Liver (tissue), 3 donors: ENCODE measurements at regions not wholly inside any gene's neighbourhood (a gene's known extent, or its start where the extent isn't known, plus 50 kb on each side); places are given as distances from the start of the nearest gene placed in this dataset.

ENCODE experiments used
- EGR1 ChIP-seq, 2 donors: IDR thresholded peaks; 2 replicates each; pipeline ENCODE4 v1.6.1; 2016 to 2018; ENCODE audit warnings: antibody characterized with exemption in 2 of 2, low read depth in 2 of 2
- JUND ChIP-seq, 2 donors: IDR thresholded peaks; 2 replicates each; pipeline ENCODE4 v1.6.1; 2016; ENCODE audit warnings: antibody characterized with exemption in 2 of 2
- RAD21 ChIP-seq, 2 donors: IDR thresholded peaks; 2 replicates each; pipeline ENCODE4 v1.6.1; 2016; ENCODE audit warnings: antibody characterized with exemption in 2 of 2, mild to moderate bottlenecking in 2 of 2
- RXRA ChIP-seq, 2 donors: IDR thresholded peaks; 2 replicates each; pipeline ENCODE4 v1.6.1; 2017 to 2018; ENCODE audit warnings: antibody characterized with exemption in 2 of 2, mild to moderate bottlenecking in 1 of 2
- TF ChIP-seq, protein P1 (sequence below): fragments of 150-350 bp; IDR thresholded peaks from 2 replicates; pipeline ENCODE4 v1.5.1; 2017; ENCODE audit warnings: improper control_type of control experiment, low read depth, low read length; ENCODE audit not compliant: missing input control
- donor health status: healthy.
- donor health status: healthy.

GRCh38 chr9:86816868-86817267, 130.4 kb downstream of the GAS1 start:
- TF ChIP-seq JUND (IDR thresholded peaks at IDR 0.05): no peak
- TF ChIP-seq, protein P1, sequence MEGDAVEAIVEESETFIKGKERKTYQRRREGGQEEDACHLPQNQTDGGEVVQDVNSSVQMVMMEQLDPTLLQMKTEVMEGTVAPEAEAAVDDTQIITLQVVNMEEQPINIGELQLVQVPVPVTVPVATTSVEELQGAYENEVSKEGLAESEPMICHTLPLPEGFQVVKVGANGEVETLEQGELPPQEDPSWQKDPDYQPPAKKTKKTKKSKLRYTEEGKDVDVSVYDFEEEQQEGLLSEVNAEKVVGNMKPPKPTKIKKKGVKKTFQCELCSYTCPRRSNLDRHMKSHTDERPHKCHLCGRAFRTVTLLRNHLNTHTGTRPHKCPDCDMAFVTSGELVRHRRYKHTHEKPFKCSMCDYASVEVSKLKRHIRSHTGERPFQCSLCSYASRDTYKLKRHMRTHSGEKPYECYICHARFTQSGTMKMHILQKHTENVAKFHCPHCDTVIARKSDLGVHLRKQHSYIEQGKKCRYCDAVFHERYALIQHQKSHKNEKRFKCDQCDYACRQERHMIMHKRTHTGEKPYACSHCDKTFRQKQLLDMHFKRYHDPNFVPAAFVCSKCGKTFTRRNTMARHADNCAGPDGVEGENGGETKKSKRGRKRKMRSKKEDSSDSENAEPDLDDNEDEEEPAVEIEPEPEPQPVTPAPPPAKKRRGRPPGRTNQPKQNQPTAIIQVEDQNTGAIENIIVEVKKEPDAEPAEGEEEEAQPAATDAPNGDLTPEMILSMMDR: no peak
- TF ChIP-seq EGR1 (IDR thresholded peaks at IDR 0.05; ENCODE audit: low read depth in 2 of 2): no peak
- TF ChIP-seq RAD21 (IDR thresholded peaks at IDR 0.05): no peak
- no peak for TF ChIP-seq RXRA (IDR thresholded peaks at IDR 0.05)
